ENCODE measurements at regions not wholly inside any gene's neighbourhood (a gene's known extent, or its start where the extent isn't known, plus 50 kb on each side); places are given as distances from the start of the nearest gene placed in this dataset.

GRCh38 chr17:72477491-72477890, 356.7 kb downstream of the SOX9 start:
- no peak for TF ChIP-seq CTCF (conservative IDR thresholded peaks at IDR 0.05; ENCODE audit: low read length)
- TF ChIP-seq EZH2phosphoT487 (IDR thresholded peaks at IDR 0.05; ENCODE audit: borderline replicate concordance): no peak

Measured in Loucy (cell line).